Heart right ventricle (tissue), 16 donors: ENCODE measurements at regions not wholly inside any gene's neighbourhood (a gene's known extent, or its start where the extent isn't known, plus 50 kb on each side); places are given as distances from the start of the nearest gene placed in this dataset.

Source experiments
- ATAC-seq, 8 donors: fragments of 200-7000 bp; cut with Tn5 transposase; one replicate each; pipeline ENCODE4 v1.9.1; 2020; ENCODE audit warnings: mild to moderate bottlenecking in 8 of 8, moderate library complexity in 8 of 8, moderate number of reproducible peaks in 1 of 8
- DNase-seq, 2 donors: peaks; one replicate each; pipeline ENCODE4 v3.0.0-alpha.2; 2020
- H3K27ac ChIP-seq, 10 donors: fragments of 200-600 bp; sonication (generic) in 2 of 10; one replicate each; pipeline versions ENCODE4 v1.5.0 to v1.8.0; 2020 to 2022; ENCODE audit warnings: mild to moderate bottlenecking in 3 of 10
- H3K27me3 ChIP-seq, 7 donors: fragments of 200-600 bp; one replicate each; pipeline ENCODE4 v1.8.0; 2021 to 2022; ENCODE audit warnings: mild to moderate bottlenecking in 2 of 7
- H3K36me3 ChIP-seq, 9 donors: fragments of 200-600 bp; sonication (generic) in 1 of 9; one replicate each; pipeline versions ENCODE4 v1.5.0 to v1.8.0; 2020 to 2022; ENCODE audit warnings: mild to moderate bottlenecking in 2 of 9
- H3K4me1 ChIP-seq, 9 donors: fragments of 200-600 bp; sonication (generic) in 1 of 9; one replicate each; pipeline versions ENCODE4 v1.5.0 to v1.8.0; 2020 to 2022; ENCODE audit warnings: mild to moderate bottlenecking in 4 of 9
- H3K4me3 ChIP-seq, 10 donors: fragments of 200-600 bp; sonication (generic) in 2 of 10; one replicate each; pipeline versions ENCODE4 v1.5.0 to v1.8.0; 2020 to 2022; ENCODE audit warnings: mild to moderate bottlenecking in 7 of 10, moderate library complexity in 2 of 10
- H3K9me3 ChIP-seq, 11 donors: fragments of 200-600 bp in 10 of 11; sonication (generic) in 2 of 11; one replicate each; pipeline versions ENCODE4 v1.5.0 to v1.8.0; 2013 to 2022; ENCODE audit warnings: mild to moderate bottlenecking in 2 of 11, control low read depth in 1 of 11, moderate library complexity in 1 of 11
- CTCF ChIP-seq, 9 donors: fragments of 200-600 bp; sonication (generic) in 2 of 9; IDR thresholded peaks; one replicate each; pipeline versions ENCODE4 v1.5.0 to v1.8.0; 2021 to 2022; ENCODE audit warnings: antibody characterized with exemption in 9 of 9, mild to moderate bottlenecking in 5 of 9, moderate library complexity in 1 of 9
- WGBS, 2 donors: extraction: QIAGEN DNeasy Blood & Tissue Kit; methylation state at CpG; one replicate each; pipeline ENCODE4 v1.1.7; 2013; ENCODE audit warnings: inconsistent platforms in 1 of 2; 5-methylcytosine and 5-hydroxymethylcytosine counted together
- intact Hi-C, 10 donors: fragments of 100-400 bp; cut with DNase I; formaldehyde crosslinking; loops; one replicate each; pipeline versions ENCODE4 v1.11.1 to v1.14.2; 2022
- donor health status: Arrhythmogenic right ventricular cardiomyopathy.
- donor health status: ischemic (EF 13 %, LVEDD 7.1; RV severe dilation, severe dysfunction).
- donor health status: healthy with polysubstance abuse.
- donor health status: DM: no; HTN: yes; CAD: no.
- donor health status: DM: no; HTN: no; CAD: no.
- donor health status: ischemic (EF 25% LVEDD 6.9; RV normal size, moderate dysfunction).
- donor health status: ischemic (EF 25% LVEDD 5.7; RV mildly dilated, moderate dysfunction).
- donor health status: healthy.
- donor health status: DM: yes; HTN: yes; CAD: no.
- donor health status: Ischemic cardiomyopathy.
- donor health status: ischemic (EF 35%, LVEDD 5.7; RV mildly dilated, moderate dysfunction).
- donor health status: nonischemic (EF 11% LVEDD 7.7; RV severe dilation, severe dysfunction).
- donor health status: DM: yes; HTN: yes; CAD: no.
- donor health status: PGD.
- donor health status: ischemic (EF 29% LVEDD 5.4; RV normal size, mild dysfunction).
- donor health status: nonischemic (EF 23%, LVEDD 6.1; RV moderate dilation, normal function).

DNA sequence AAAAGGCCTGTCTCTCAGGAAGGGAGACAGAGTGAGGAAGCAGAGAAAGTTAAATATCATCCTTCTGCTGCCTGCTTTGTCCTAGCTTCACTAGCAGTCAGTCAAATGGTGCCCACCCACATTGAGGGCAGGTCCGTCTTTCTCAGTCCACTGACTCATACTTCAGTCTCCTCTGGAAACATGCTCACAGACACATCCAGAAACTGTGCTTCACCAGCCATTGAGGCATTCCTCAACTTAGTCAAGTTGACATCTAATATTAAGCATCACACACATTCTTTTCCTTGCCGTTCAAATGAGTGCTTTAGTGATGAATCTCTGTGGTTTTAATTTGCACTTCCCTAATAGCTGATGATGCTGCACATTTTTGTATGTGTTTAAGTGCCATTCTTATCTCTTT lies 777.8 kb upstream of the PRMT6 start:
- intact Hi-C loops = no loop called here
- Histone ChIP-seq H3K36me3 (no peaks in the 10 kb centered on the region), H3K4me1 (no peaks in the 10 kb centered on the region), H3K27me3 (no peaks in the 10 kb centered on the region), H3K4me3 (no peak overlapping the region), H3K9me3 (peaks cover 0 to 17% (median 0%) of the 10 kb centered on the region in 11 donors), H3K27ac (no peak overlapping the region)
- DNase-seq (no peak), ATAC-seq (no peak)
- 56 to 76% methylated on average over 2 of the region's 2 CpGs for WGBS, 2 donors
- no peak for TF ChIP-seq CTCF (IDR thresholded peaks at IDR 0.05)

- ATAC-seq = no peak
- intact Hi-C loops = no loop called here
- WGBS, 2 donors = 54 to 66% methylated on average over 3 of the region's 3 CpGs
- no peak overlapping the region for H3K27ac ChIP-seq
- no peak overlapping the region for H3K4me3 ChIP-seq
- DNase-seq = no peak
- TF ChIP-seq CTCF (IDR thresholded peaks at IDR 0.05) = no peak
- H3K36me3 ChIP-seq = no peaks in the 10 kb centered on the region
- H3K27me3 ChIP-seq = no peaks in the 10 kb centered on the region
- H3K9me3 ChIP-seq = peaks cover 0 to 8% (median 0%) of the 10 kb centered on the region in 11 donors
- H3K4me1 ChIP-seq = no peaks in the 10 kb centered on the region
Measured at GRCh38 chr1:106289265-106289928, 767.1 kb upstream of the PRMT6 start.

GRCh38 chr1:106290805-106291501 lies 765.5 kb upstream of the PRMT6 start:
- WGBS, 2 donors = 57 to 66% methylated on average over 13 of the region's 13 CpGs
- TF ChIP-seq CTCF (IDR thresholded peaks at IDR 0.05) = no peak
- no peaks in the 10 kb centered on the region for H3K4me1 ChIP-seq
- no peak overlapping the region for H3K4me3 ChIP-seq
- no peaks in the 10 kb centered on the region for H3K9me3 ChIP-seq
- intact Hi-C loops = no loop called here
- H3K27ac ChIP-seq = no peak overlapping the region
- DNase-seq (no peak), ATAC-seq (no peak)
- no peaks in the 10 kb centered on the region for H3K36me3 ChIP-seq
- H3K27me3 ChIP-seq = no peaks in the 10 kb centered on the region

- no peaks in the 10 kb centered on the region for H3K4me1 ChIP-seq
- no peaks in the 10 kb centered on the region for H3K9me3 ChIP-seq
- no peak for TF ChIP-seq CTCF (IDR thresholded peaks at IDR 0.05)
- H3K27ac ChIP-seq = no peak overlapping the region
- H3K36me3 ChIP-seq = no peaks in the 10 kb centered on the region
- WGBS, 2 donors = 74 to 80% methylated on average over 4 of the region's 4 CpGs
- no peak overlapping the region for H3K4me3 ChIP-seq
- intact Hi-C loops = no loop called here
- no peak for ATAC-seq
- no peak for DNase-seq
- H3K27me3 ChIP-seq = no peaks in the 10 kb centered on the region
Measured at GRCh38 chr1:106292130-106292529, 764.3 kb upstream of the PRMT6 start.
